Fibroblast of skin of back (primary cell): ENCODE measurements at regions not wholly inside any gene's neighbourhood (a gene's known extent, or its start where the extent isn't known, plus 50 kb on each side); places are given as distances from the start of the nearest gene placed in this dataset.
"Not testable (repeated sequence)": the region's sequence is repeated elsewhere in the genome, so short reads cannot be mapped to it uniquely, and the experiment has no call there.

ENCODE experiments used
- DNase-seq: peaks from one replicate; pipeline ENCODE4 v3.0.0-alpha.2; 2013

- DNase-seq: no peak
Measured at GRCh38 chr5:86442036-86442745, 175.6 kb upstream of the COX7C start.

GRCh38 chr5:86447362-86447761 lies 170.4 kb upstream of the COX7C start:
- DNase-seq: no peak

GRCh38 chr5:86452251-86452650 lies 165.5 kb upstream of the COX7C start:
- DNase-seq: no peak

- no peak for DNase-seq
Measured at GRCh38 chr5:86460519-86460918, 157.2 kb upstream of the COX7C start.

- DNase-seq: no peak
Measured at GRCh38 chr5:86461169-86461956, 156.4 kb upstream of the COX7C start.

- DNase-seq: no peak
Measured at GRCh38 chr5:86463339-86463738, 154.4 kb upstream of the COX7C start.

- no peak for DNase-seq
Measured at GRCh38 chr5:86465052-86465838, 152.5 kb upstream of the COX7C start.

- DNase-seq: not testable (repeated sequence)
Measured at GRCh38 chr5:86466721-86467120, 151.0 kb upstream of the COX7C start.

GRCh38 chr5:86482008-86482407 lies 135.7 kb upstream of the COX7C start:
- DNase-seq: no peak

GRCh38 chr5:86493777-86494176 lies 124.0 kb upstream of the COX7C start:
- no peak for DNase-seq

- no peak for DNase-seq
Measured at GRCh38 chr5:86500947-86501346, 116.8 kb upstream of the COX7C start.

GRCh38 chr5:86507574-86507973 lies 110.2 kb upstream of the COX7C start:
- DNase-seq: no peak

GRCh38 chr5:86510330-86510915 lies 107.3 kb upstream of the COX7C start:
- not testable (repeated sequence) for DNase-seq

- DNase-seq: no peak
Measured at GRCh38 chr5:86523718-86524117, 94.0 kb upstream of the COX7C start.

GRCh38 chr5:86525622-86526021 lies 92.1 kb upstream of the COX7C start:
- no peak for DNase-seq

- no peak for DNase-seq
Measured at GRCh38 chr5:86526811-86527348, 90.9 kb upstream of the COX7C start.

GRCh38 chr5:86532429-86532828 lies 85.3 kb upstream of the COX7C start:
- DNase-seq: no peak

- DNase-seq: no peak
Measured at GRCh38 chr5:86536396-86536795, 81.3 kb upstream of the COX7C start.

- no peak for DNase-seq
Measured at GRCh38 chr5:86542532-86542931, 75.2 kb upstream of the COX7C start.

- DNase-seq: no peak
Measured at GRCh38 chr5:86546044-86546443, 71.7 kb upstream of the COX7C start.

- no peak for DNase-seq
Measured at GRCh38 chr5:86546582-86546981, 71.2 kb upstream of the COX7C start.

- no peak for DNase-seq
Measured at GRCh38 chr5:86554638-86555037, 63.1 kb upstream of the COX7C start.

GRCh38 chr5:86557920-86558319 lies 59.8 kb upstream of the COX7C start:
- DNase-seq: no peak
